Spleen (tissue), 11 donors: ENCODE measurements at regions not wholly inside any gene's neighbourhood (a gene's known extent, or its start where the extent isn't known, plus 50 kb on each side); places are given as distances from the start of the nearest gene placed in this dataset.

Source experiments
- DNase-seq: peaks from one replicate; pipeline ENCODE4 v3.0.0-alpha.2; 2020
- H3K27ac ChIP-seq, 8 donors: fragments of 200-600 bp; sonication (generic) in 7 of 8; 1 replicate in 4 of 8; 2 replicates in 4 of 8; pipeline versions ENCODE4 v1.5.0 to v1.8.0; 2016 to 2021; ENCODE audit warnings: inconsistent platforms in 4 of 8, mild to moderate bottlenecking in 4 of 8, moderate library complexity in 1 of 8
- H3K27me3 ChIP-seq, 7 donors: fragments of 200-600 bp; sonication (generic) in 6 of 7; replicated peaks in 1 of 7; 1 replicate in 4 of 7; 2 replicates in 3 of 7; pipeline versions ENCODE4 v1.5.0 to v1.8.0; 2016 to 2021; ENCODE audit warnings: inconsistent platforms in 3 of 7, mild to moderate bottlenecking in 1 of 7
- H3K36me3 ChIP-seq, 6 donors: fragments of 200-600 bp; sonication (generic) in 5 of 6; 1 replicate in 4 of 6; 2 replicates in 2 of 6; pipeline versions ENCODE4 v1.5.0 to v1.8.0; 2016 to 2021; ENCODE audit warnings: inconsistent platforms in 2 of 6
- H3K4me1 ChIP-seq, 6 donors: fragments of 200-600 bp; sonication (generic) in 5 of 6; 1 replicate in 3 of 6; 2 replicates in 3 of 6; pipeline versions ENCODE4 v1.5.0 to v1.8.0; 2016 to 2021; ENCODE audit warnings: inconsistent platforms in 3 of 6
- H3K4me3 ChIP-seq, 8 donors: fragments of 200-600 bp; sonication (generic) in 7 of 8; 1 replicate in 4 of 8; 2 replicates in 4 of 8; pipeline versions ENCODE4 v1.5.0 to v1.8.0; 2016 to 2021; ENCODE audit warnings: inconsistent platforms in 4 of 8, mild to moderate bottlenecking in 4 of 8, moderate library complexity in 2 of 8
- H3K9me3 ChIP-seq, 8 donors: fragments of 200-600 bp; sonication (generic) in 7 of 8; 1 replicate in 4 of 8; 2 replicates in 4 of 8; pipeline versions ENCODE4 v1.5.0 to v1.8.0; 2016 to 2021; ENCODE audit warnings: inconsistent platforms in 4 of 8
- CTCF ChIP-seq, 11 experiments: fragments of 200-600 bp in 7 of 11; fragments of 450-650 bp in 4 of 11; sonication (generic) in 4 of 11; IDR thresholded peaks in 8 of 11; conservative IDR thresholded peaks in 3 of 11; 1 replicate in 7 of 11; 2 replicates in 4 of 11; pipeline versions ENCODE4 v1.4.0 to v1.8.0; 2016 to 2021; ENCODE audit warnings: antibody characterized with exemption in 11 of 11, inconsistent platforms in 4 of 11, mild to moderate bottlenecking in 1 of 11
- POLR2A ChIP-seq, 3 donors: fragments of 450-650 bp; IDR thresholded peaks; one replicate each; pipeline ENCODE4 v1.5.1; 2017; ENCODE audit warnings: antibody characterized with exemption in 3 of 3, mild to moderate bottlenecking in 1 of 3
- POLR2AphosphoS5 ChIP-seq, 3 donors: sonication (generic); formaldehyde crosslinking; IDR thresholded peaks; one replicate each; pipeline ENCODE4 v1.5.1; 2017; ENCODE audit warnings: antibody characterized with exemption in 3 of 3
- WGBS, 5 donors: extraction: QIAGEN DNeasy Blood & Tissue Kit in 3 of 5; methylation state at CpG; one replicate each; pipeline versions ENCODE4 v1.1.5 to v1.1.7; 2013 to 2018; 5-methylcytosine and 5-hydroxymethylcytosine counted together
- intact Hi-C: fragments of 100-400 bp; cut with DNase I; formaldehyde crosslinking; loops from one replicate; pipeline ENCODE4 v1.15.0; 2023; ENCODE audit warnings: low total_unique reads
- donor health status: healthy with polysubstance abuse.
- donor health status: DM: no; HTN: no; CAD: no; lungs with moderate emphysema.
- donor health status: DM: no; HTN: no; CAD: no.
- donor health status: Bipolar disorder and iron deficiency.
- donor health status: healthy.
- donor health status: DM: no; HTN: no; CAD: no.
- donor health status: DM: yes; HTN: yes; CAD: no.

GRCh38 chr9:107807183-107807582 is 317.6 kb upstream of the KLF4 start:
- no peak overlapping the region for H3K4me3 ChIP-seq
- no peak overlapping the region for H3K27ac ChIP-seq
- peaks cover 0 to 7% (median 0%) of the 10 kb centered on the region in 6 donors for H3K4me1 ChIP-seq
- no peak for DNase-seq
- no peaks in the 10 kb centered on the region for H3K36me3 ChIP-seq
- no peaks in the 10 kb centered on the region for H3K9me3 ChIP-seq
- WGBS, 5 donors, result 84 to 91% (median 88%) methylated on average over 4 of the region's 4 CpGs
- intact Hi-C loops, result no loop called here
- no peaks in the 10 kb centered on the region for H3K27me3 ChIP-seq
- TF ChIP-seq POLR2A (IDR thresholded peaks at IDR 0.05) (no peak), POLR2AphosphoS5 (IDR thresholded peaks at IDR 0.05) (no peak), CTCF (IDR thresholded peaks at IDR 0.05 in 8 of 11, conservative IDR thresholded peaks at IDR 0.05 in 3 of 11) (no peak)

DNA sequence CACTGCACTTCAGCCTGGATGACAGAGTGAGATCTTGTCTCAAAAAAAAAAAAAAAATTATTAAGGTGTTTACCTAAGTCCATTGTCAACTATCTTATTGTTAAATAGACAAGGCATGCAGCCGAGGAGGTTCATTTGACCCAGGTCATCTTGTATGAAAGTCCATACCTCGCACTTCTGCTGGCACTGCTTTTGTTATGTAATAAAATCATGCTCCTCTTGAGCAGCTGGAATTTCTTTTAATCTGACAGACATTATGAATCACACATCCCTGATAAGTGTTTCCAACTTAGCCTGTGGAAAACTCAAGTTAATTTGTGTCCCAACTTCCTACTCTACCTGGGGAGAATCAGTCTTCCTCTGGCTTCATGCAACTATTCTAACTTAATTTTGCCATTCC is 315.6 kb upstream of the KLF4 start:
- 80 to 93% (median 87%) methylated on average over 2 of the region's 2 CpGs for whole genome bisulfite sequencing, 5 donors

DNA sequence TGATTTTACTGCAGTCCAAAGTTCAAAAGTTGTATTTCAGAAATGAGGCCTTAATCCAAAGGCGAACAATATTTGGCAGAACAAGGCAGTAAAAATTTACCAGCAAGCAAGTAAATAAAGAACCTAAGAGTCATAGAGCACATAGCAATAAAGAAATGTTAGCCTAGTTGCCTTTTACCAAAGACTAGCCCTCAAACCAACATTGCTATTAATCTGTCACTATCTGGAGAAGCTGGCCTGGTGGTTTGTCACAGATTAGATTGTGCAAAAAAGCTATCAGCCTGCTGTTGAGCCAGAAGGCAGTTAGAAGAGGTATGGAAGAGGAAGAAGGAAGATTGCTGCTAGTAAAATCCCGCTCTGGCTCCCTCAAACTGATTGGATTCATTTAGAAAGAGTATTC is 304.7 kb upstream of the KLF4 start:
- H3K9me3 ChIP-seq, result no peaks in the 10 kb centered on the region
- no peaks in the 10 kb centered on the region for H3K36me3 ChIP-seq
- TF ChIP-seq POLR2AphosphoS5 (IDR thresholded peaks at IDR 0.05) (no peak), CTCF (IDR thresholded peaks at IDR 0.05 in 8 of 11, conservative IDR thresholded peaks at IDR 0.05 in 3 of 11) (no peak), POLR2A (IDR thresholded peaks at IDR 0.05) (no peak)
- no peaks in the 10 kb centered on the region for H3K27me3 ChIP-seq
- no peak overlapping the region for H3K4me3 ChIP-seq
- DNase-seq, result no peak
- 57 to 86% (median 72%) methylated on average over 2 of the region's 2 CpGs for WGBS, 5 donors
- H3K27ac ChIP-seq, result no peak overlapping the region
- intact Hi-C loops, result no loop called here
- no peaks in the 10 kb centered on the region for H3K4me1 ChIP-seq

More for the DNA sequence above, 315.6 kb upstream of the KLF4 start:
- H3K9me3 ChIP-seq, result no peaks in the 10 kb centered on the region
- no peaks in the 10 kb centered on the region for H3K27me3 ChIP-seq
- DNase-seq, result no peak
- no peak overlapping the region for H3K4me3 ChIP-seq
- no peaks in the 10 kb centered on the region for H3K4me1 ChIP-seq
- TF ChIP-seq POLR2A (IDR thresholded peaks at IDR 0.05) (no peak), CTCF (IDR thresholded peaks at IDR 0.05 in 8 of 11, conservative IDR thresholded peaks at IDR 0.05 in 3 of 11) (no peak), POLR2AphosphoS5 (IDR thresholded peaks at IDR 0.05) (no peak)
- no peaks in the 10 kb centered on the region for H3K36me3 ChIP-seq
- no peak overlapping the region for H3K27ac ChIP-seq
- intact Hi-C loops, result no loop called here

DNA sequence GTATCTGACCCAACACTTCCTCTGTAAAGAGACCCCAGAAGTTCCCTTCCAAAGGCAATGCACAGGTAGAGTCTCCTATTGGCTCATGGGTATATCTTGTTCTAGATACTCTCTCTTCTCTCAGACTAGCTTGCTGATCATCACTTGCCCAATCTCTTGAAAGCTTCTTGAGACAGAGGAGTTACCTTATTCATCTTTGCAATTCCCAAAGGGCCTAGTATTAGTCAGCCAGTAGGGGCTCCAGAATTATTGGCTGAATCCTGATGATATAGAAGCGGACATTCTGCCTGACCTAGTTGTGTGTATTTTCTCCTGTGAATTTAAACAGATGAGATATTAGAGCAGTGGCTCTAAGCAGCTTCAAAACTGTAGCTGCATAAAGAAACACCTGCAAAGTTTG is 304.0 kb upstream of the KLF4 start:
- Histone ChIP-seq H3K4me1 (no peaks in the 10 kb centered on the region), H3K4me3 (no peak overlapping the region), H3K27ac (no peak overlapping the region), H3K36me3 (no peaks in the 10 kb centered on the region), H3K27me3 (no peaks in the 10 kb centered on the region), H3K9me3 (no peaks in the 10 kb centered on the region)
- no peak for TF ChIP-seq POLR2AphosphoS5 (IDR thresholded peaks at IDR 0.05)
- TF ChIP-seq CTCF (IDR thresholded peaks at IDR 0.05 in 8 of 11, conservative IDR thresholded peaks at IDR 0.05 in 3 of 11), result no peak
- no peak for TF ChIP-seq POLR2A (IDR thresholded peaks at IDR 0.05)
- intact Hi-C loops, result no loop called here
- 91 to 100% (median 95%) methylated on average over 1 of the region's 1 CpG for WGBS, 5 donors
- DNase-seq, result no peak
